ENCODE measurements at regions not wholly inside any gene's neighbourhood (a gene's known extent, or its start where the extent isn't known, plus 50 kb on each side); places are given as distances from the start of the nearest gene placed in this dataset.

- in situ Hi-C loops (cut with MboI; ENCODE audit: low pct_ligation_motif_present in 1 of 4, low pct_unique_long_range_greater_than_20kb in 1 of 4, low sequenced_read_pairs in 3 of 4) = no loop called here
- Histone ChIP-seq H3K4me3 (no peak overlapping the region), H3K36me3 (no peaks in the 10 kb centered on the region), H3K4me1 (no peaks in the 10 kb centered on the region), H3K27ac (no peak overlapping the region), H3K27me3 (no peaks in the 10 kb centered on the region), H3K9me3 (no peaks in the 10 kb centered on the region)
- intact Hi-C loops (cut with DNase I; ENCODE audit: low total_unique reads) = no loop called here
- 41 to 60% methylated on average over 1 to 3 of the region's 3 CpGs for WGBS, 2 donors (ENCODE audit: low coverage in 1 of 2)
- DNase-seq = no peak
- no peak for TF ChIP-seq EP300 (IDR thresholded peaks at IDR 0.05; ENCODE audit: low read depth)
- no peak for TF ChIP-seq POLR2AphosphoS5 (IDR thresholded peaks at IDR 0.05)
- TF ChIP-seq, protein P1, sequence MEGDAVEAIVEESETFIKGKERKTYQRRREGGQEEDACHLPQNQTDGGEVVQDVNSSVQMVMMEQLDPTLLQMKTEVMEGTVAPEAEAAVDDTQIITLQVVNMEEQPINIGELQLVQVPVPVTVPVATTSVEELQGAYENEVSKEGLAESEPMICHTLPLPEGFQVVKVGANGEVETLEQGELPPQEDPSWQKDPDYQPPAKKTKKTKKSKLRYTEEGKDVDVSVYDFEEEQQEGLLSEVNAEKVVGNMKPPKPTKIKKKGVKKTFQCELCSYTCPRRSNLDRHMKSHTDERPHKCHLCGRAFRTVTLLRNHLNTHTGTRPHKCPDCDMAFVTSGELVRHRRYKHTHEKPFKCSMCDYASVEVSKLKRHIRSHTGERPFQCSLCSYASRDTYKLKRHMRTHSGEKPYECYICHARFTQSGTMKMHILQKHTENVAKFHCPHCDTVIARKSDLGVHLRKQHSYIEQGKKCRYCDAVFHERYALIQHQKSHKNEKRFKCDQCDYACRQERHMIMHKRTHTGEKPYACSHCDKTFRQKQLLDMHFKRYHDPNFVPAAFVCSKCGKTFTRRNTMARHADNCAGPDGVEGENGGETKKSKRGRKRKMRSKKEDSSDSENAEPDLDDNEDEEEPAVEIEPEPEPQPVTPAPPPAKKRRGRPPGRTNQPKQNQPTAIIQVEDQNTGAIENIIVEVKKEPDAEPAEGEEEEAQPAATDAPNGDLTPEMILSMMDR (IDR thresholded peaks at IDR 0.05) = no peak
- no peak for TF ChIP-seq POLR2A (IDR thresholded peaks at IDR 0.05)
Measured at GRCh38 chr4:17397611-17398010, 114.3 kb downstream of the QDPR start.

DNA sequence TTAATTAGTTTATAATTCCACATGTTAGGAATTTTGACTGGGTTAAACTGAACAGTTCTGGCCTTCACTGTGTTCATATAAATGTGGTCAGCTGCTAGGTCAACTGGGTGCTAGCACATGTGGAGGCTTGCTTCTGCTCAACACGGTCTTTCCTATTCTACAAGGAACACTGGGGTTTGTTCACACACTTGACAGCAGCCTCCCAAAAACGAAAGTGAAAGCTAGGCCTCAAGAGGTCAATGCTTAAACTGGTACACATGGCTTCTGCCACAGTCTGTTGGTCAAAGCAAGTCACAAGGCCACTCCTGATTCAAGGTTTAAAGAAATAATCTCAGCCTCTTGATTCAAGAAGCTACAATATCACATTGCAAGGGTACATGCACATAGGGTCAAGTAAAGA lies 126.5 kb downstream of the QDPR start:
- Histone ChIP-seq H3K4me3 (no peak overlapping the region), H3K9me3 (no peaks in the 10 kb centered on the region), H3K4me1 (no peaks in the 10 kb centered on the region), H3K27me3 (no peaks in the 10 kb centered on the region), H3K36me3 (no peaks in the 10 kb centered on the region), H3K27ac (no peak overlapping the region)
- intact Hi-C loops (cut with DNase I; ENCODE audit: low total_unique reads) (no loop called here), in situ Hi-C loops (cut with MboI; ENCODE audit: low pct_ligation_motif_present in 1 of 4, low pct_unique_long_range_greater_than_20kb in 1 of 4, low sequenced_read_pairs in 3 of 4) (no loop called here)
- WGBS, 2 donors (ENCODE audit: low coverage in 1 of 2) = 11% methylated on average over 2 of the region's 2 CpGs; no CpG with 5 or more reads in 1 of the 2 donors
- TF ChIP-seq, protein P1 (IDR thresholded peaks at IDR 0.05) = no peak
- no peak for TF ChIP-seq POLR2A (IDR thresholded peaks at IDR 0.05)
- TF ChIP-seq EP300 (IDR thresholded peaks at IDR 0.05; ENCODE audit: low read depth) = no peak
- no peak for TF ChIP-seq POLR2AphosphoS5 (IDR thresholded peaks at IDR 0.05)
- no peak for DNase-seq

DNA sequence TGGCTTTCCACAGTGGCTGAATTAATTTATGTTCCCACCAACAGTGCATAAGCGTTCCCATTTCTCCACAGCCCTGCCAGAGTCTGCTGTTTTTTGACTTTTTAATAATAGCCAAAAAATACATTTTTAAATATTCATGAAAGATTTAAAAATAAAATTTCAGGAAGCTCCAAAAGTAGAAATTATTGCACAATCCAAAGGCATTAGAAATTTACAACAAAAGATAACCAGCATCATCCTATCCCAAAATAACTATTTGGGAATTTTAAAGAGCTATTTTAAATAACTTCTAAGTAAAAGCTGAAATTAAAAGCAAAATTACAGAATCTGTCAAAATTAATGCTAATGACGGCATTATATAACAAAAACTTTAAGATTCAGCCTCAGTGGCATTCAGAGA lies 131.5 kb downstream of the QDPR start:
- Histone ChIP-seq H3K4me1 (peaks cover 0 to 3% (median 0%) of the 10 kb centered on the region in 4 donors), H3K27ac (no peak overlapping the region), H3K9me3 (no peaks in the 10 kb centered on the region), H3K36me3 (no peaks in the 10 kb centered on the region), H3K4me3 (no peak overlapping the region), H3K27me3 (no peaks in the 10 kb centered on the region)
- no peak for TF ChIP-seq POLR2AphosphoS5 (IDR thresholded peaks at IDR 0.05)
- TF ChIP-seq, protein P1 (IDR thresholded peaks at IDR 0.05) = no peak
- TF ChIP-seq POLR2A (IDR thresholded peaks at IDR 0.05) = no peak
- intact Hi-C loops (cut with DNase I; ENCODE audit: low total_unique reads) = no loop called here
- no peak for DNase-seq
- 78 to 83% methylated on average over 2 of the region's 2 CpGs for WGBS, 2 donors (ENCODE audit: low coverage in 1 of 2)
- in situ Hi-C loops (cut with MboI; ENCODE audit: low pct_ligation_motif_present in 1 of 4, low pct_unique_long_range_greater_than_20kb in 1 of 4, low sequenced_read_pairs in 3 of 4) = no loop called here

DNA sequence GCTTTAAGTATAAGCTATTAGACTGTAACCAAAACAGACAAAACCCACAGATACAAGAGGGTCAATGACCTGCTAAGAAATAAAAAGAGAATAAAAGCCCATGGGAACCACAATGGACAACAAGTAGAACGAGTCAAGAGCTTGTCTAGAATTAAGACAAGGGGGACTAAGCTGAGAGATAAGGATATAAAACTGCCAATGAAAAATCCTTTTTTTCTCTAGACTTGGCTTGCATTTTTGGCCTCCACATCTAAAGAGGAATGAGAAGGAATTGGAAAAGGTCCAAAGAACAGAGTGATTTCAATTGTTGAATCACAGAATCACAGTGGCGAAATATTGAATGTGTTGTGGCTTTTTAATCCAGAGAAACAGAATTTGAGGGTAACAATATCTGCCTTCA lies 135.7 kb downstream of the QDPR start:
- no peak for TF ChIP-seq POLR2AphosphoS5 (IDR thresholded peaks at IDR 0.05)
- TF ChIP-seq EP300 (IDR thresholded peaks at IDR 0.05; ENCODE audit: low read depth) = no peak
- TF ChIP-seq, protein P1 (IDR thresholded peaks at IDR 0.05) = no peak
- no peak for TF ChIP-seq POLR2A (IDR thresholded peaks at IDR 0.05)

More for the DNA sequence above, 135.7 kb downstream of the QDPR start:
- Histone ChIP-seq H3K9me3 (no peaks in the 10 kb centered on the region), H3K27me3 (no peaks in the 10 kb centered on the region), H3K27ac (no peak overlapping the region), H3K4me3 (no peak overlapping the region), H3K4me1 (peaks cover 0 to 3% (median 0%) of the 10 kb centered on the region in 4 donors), H3K36me3 (no peaks in the 10 kb centered on the region)
- no peak for DNase-seq
- in situ Hi-C loops (cut with MboI; ENCODE audit: low pct_ligation_motif_present in 1 of 4, low pct_unique_long_range_greater_than_20kb in 1 of 4, low sequenced_read_pairs in 3 of 4) = no loop called here
- intact Hi-C loops (cut with DNase I; ENCODE audit: low total_unique reads) = no loop called here
- WGBS, 2 donors (ENCODE audit: low coverage in 1 of 2) = 40% methylated on average over 2 of the region's 2 CpGs
